GM12864 (cell line): ENCODE measurements at regions not wholly inside any gene's neighbourhood (a gene's known extent, or its start where the extent isn't known, plus 50 kb on each side); places are given as distances from the start of the nearest gene placed in this dataset.
"Not testable (repeated sequence)": the region's sequence is repeated elsewhere in the genome, so short reads cannot be mapped to it uniquely, and the experiment has no call there.

Experiments
- DNase-seq: peaks from one replicate; pipeline ENCODE4 v3.0.0-alpha.2; 2011; ENCODE audit warnings: low read depth
- H3K4me3 ChIP-seq: 2 replicates; pipeline ENCODE4 v1.5.1; 2011; ENCODE audit warnings: mild to moderate bottlenecking, low read depth, low read length, control low read depth
- TF ChIP-seq, protein P1 (sequence below): IDR thresholded peaks from 2 replicates; pipeline ENCODE4 v1.5.1; 2011; ENCODE audit warnings: low read depth, mild to moderate bottlenecking, moderate library complexity, low read length, control low read depth, inconsistent platforms; ENCODE audit errors: missing control alignments

- H3K4me3 ChIP-seq, result no peak overlapping the region
- TF ChIP-seq, protein P1, sequence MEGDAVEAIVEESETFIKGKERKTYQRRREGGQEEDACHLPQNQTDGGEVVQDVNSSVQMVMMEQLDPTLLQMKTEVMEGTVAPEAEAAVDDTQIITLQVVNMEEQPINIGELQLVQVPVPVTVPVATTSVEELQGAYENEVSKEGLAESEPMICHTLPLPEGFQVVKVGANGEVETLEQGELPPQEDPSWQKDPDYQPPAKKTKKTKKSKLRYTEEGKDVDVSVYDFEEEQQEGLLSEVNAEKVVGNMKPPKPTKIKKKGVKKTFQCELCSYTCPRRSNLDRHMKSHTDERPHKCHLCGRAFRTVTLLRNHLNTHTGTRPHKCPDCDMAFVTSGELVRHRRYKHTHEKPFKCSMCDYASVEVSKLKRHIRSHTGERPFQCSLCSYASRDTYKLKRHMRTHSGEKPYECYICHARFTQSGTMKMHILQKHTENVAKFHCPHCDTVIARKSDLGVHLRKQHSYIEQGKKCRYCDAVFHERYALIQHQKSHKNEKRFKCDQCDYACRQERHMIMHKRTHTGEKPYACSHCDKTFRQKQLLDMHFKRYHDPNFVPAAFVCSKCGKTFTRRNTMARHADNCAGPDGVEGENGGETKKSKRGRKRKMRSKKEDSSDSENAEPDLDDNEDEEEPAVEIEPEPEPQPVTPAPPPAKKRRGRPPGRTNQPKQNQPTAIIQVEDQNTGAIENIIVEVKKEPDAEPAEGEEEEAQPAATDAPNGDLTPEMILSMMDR, result no peak
- no peak for DNase-seq
These were observed 331.7 kb downstream of the TMEM121 start for GRCh38 chr14:105857826-105858675.

GRCh38 chr14:105858676-105859025 lies 332.3 kb downstream of the TMEM121 start:
- TF ChIP-seq, protein P1, result no peak
- no peak for DNase-seq
- H3K4me3 ChIP-seq, result no peak overlapping the region

DNA sequence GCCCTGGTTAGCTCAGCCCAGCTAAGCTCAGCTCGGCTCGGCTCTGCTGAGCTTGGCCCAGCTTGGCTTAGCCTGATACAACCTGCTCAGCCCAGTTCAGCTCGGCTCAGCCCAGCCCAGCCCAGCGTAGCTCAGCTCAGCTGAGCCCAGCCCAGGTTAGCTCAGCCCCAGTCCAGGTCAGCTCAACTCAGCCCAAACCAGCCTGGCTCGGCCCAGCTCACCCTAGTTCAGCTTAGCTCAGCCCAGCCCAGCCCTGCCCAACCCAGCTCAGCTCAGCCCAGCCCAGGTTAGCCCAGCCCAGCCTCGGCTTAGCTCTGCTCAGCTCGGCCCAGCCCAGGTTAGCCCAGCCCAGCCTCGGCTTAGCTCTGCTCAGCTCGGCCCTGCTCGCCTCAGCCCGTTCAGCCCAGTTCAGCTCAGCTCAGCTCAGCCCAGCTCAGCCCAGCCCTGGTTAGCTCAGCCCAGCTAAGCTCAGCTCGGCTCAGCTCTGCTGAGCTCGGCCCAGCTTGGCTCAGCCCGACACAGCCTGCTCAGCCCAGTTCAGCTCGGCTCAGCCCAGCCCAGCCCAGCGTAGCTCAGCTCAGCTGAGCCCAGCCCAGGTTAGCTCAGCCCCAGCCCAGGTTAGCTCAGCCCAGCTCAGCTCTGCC lies 332.8 kb downstream of the TMEM121 start:
- not testable (repeated sequence) for DNase-seq
- peak overlapping the region; percentile 21; the same call in 1 of the 2 replicates for H3K4me3 ChIP-seq

- no peak for DNase-seq
- TF ChIP-seq, protein P1, result no peak
- H3K4me3 ChIP-seq, result peak overlapping the region; percentile 99
These were observed 333.6 kb downstream of the TMEM121 start for GRCh38 chr14:105859717-105860614.

DNA sequence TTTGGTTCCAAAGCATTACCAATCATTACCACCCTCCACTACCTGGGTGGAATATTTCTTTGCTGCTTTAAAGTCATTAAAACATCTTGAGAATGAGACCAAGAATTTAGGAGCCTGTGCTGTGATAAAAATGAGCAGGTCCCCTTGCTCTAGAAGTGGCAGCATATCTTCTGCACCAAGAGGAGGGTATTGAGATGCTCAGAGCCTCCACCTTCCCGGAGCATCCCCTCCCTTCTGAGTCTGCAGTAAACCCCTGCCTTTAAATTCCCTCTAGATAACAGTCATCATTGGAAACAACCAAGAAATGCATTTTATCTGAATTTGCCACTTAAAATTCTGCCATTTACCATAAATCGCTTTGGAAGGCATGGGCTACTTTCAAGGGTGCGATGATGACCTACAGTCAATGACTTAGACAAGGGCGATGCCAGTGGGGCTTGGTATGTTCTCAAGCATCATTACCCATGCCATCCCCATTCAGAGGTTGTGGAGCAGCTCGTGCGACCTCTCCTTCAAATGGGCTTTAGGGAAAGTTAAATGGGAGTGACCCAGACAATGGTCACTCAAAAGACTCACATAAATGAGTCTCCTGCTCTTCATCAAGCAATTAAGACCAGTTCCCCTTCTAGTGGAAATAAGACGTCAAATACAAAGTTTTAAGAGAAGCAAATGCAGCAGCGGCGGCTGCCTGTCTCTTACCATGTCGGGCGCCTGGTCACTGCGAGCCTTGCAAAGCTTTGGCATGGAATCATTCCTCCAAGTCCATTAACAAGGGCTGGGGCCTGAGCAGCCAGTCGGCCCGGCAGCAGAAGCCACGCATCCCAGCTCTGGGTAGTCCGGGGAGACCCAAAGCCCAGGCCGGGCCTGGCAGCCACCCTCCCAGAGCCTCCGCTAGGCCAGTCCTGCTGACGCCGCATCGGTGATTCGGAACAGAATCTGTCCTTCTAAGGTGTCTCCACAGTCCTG lies 334.5 kb downstream of the TMEM121 start:
- DNase-seq, result peak; percentile 35
- peak overlapping the region; percentile 99 for H3K4me3 ChIP-seq
- TF ChIP-seq, protein P1, result no peak

DNA sequence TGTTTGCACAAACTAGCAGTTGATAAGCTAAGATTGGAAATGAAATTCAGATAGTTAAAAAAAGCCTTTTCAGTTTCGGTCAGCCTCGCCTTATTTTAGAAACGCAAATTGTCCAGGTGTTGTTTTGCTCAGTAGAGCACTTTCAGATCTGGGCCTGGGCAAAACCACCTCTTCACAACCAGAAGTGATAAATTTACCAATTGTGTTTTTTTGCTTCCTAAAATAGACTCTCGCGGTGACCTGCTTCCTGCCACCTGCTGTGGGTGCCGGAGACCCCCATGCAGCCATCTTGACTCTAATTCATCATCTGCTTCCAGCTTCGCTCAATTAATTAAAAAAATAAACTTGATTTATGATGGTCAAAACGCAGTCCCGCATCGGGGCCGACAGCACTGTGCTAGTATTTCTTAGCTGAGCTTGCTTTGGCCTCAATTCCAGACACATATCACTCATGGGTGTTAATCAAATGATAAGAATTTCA lies 335.6 kb downstream of the TMEM121 start:
- peak overlapping the region; percentile 99 for H3K4me3 ChIP-seq
- DNase-seq, result peak; percentile 91
- TF ChIP-seq, protein P1, result no peak
